SHP77 (cell line): ENCODE measurements at regions not wholly inside any gene's neighbourhood (a gene's known extent, or its start where the extent isn't known, plus 50 kb on each side); places are given as distances from the start of the nearest gene placed in this dataset.
A peak's percentile ranks its signal among the peaks of the same experiment; 100 is the strongest.

Source experiments
- DNase-seq, 2 experiments: peaks; one replicate each; lab custom pipeline; 2025; lab: John Stamatoyannopoulos, UW

GRCh38 chr1:56222914-56223540, 356.3 kb downstream of the PLPP3 start:
- no peak for DNase-seq

- no peak for DNase-seq
These were observed 359.3 kb downstream of the PLPP3 start for GRCh38 chr1:56220021-56220420.

- DNase-seq: no peak
These were observed 361.3 kb downstream of the PLPP3 start for GRCh38 chr1:56218023-56218422.

- no peak for DNase-seq
These were observed 363.1 kb downstream of the PLPP3 start for GRCh38 chr1:56216218-56216617.

- DNase-seq: no peak
These were observed 363.6 kb downstream of the PLPP3 start for GRCh38 chr1:56215771-56216170.

- DNase-seq: no peak
These were observed 364.3 kb downstream of the PLPP3 start for GRCh38 chr1:56215086-56215485.

GRCh38 chr1:56213068-56213467, 366.3 kb downstream of the PLPP3 start:
- no peak for DNase-seq

- no peak for DNase-seq
These were observed 367.2 kb downstream of the PLPP3 start for GRCh38 chr1:56212143-56212542.

- DNase-seq: peak in 1 of 2 experiments; percentile 11
These were observed 373.0 kb downstream of the PLPP3 start for GRCh38 chr1:56206391-56206790.

GRCh38 chr1:56204206-56204605, 375.2 kb downstream of the PLPP3 start:
- DNase-seq: no peak

GRCh38 chr1:56202796-56203492, 376.4 kb downstream of the PLPP3 start:
- DNase-seq: no peak

GRCh38 chr1:56202186-56202585, 377.2 kb downstream of the PLPP3 start:
- no peak for DNase-seq

GRCh38 chr1:56200896-56201295, 378.5 kb downstream of the PLPP3 start:
- DNase-seq: no peak

GRCh38 chr1:56200442-56200841, 378.9 kb downstream of the PLPP3 start:
- peak; percentile 21 to 72 for DNase-seq

GRCh38 chr1:56199956-56200355, 379.4 kb downstream of the PLPP3 start:
- DNase-seq: no peak

- DNase-seq: no peak
These were observed 380.3 kb downstream of the PLPP3 start for GRCh38 chr1:56199061-56199460.

GRCh38 chr1:56197946-56198345, 381.4 kb downstream of the PLPP3 start:
- no peak for DNase-seq

GRCh38 chr1:56196839-56197238, 382.5 kb downstream of the PLPP3 start:
- no peak for DNase-seq

GRCh38 chr1:56194701-56195300, 384.6 kb downstream of the PLPP3 start:
- no peak for DNase-seq

- no peak for DNase-seq
These were observed 385.7 kb downstream of the PLPP3 start for GRCh38 chr1:56193656-56194055.

- DNase-seq: no peak
These were observed 388.0 kb downstream of the PLPP3 start for GRCh38 chr1:56191369-56191768.

GRCh38 chr1:56190806-56191365, 388.5 kb downstream of the PLPP3 start:
- DNase-seq: no peak
